GM12872 (cell line): ENCODE measurements at regions not wholly inside any gene's neighbourhood (a gene's known extent, or its start where the extent isn't known, plus 50 kb on each side); places are given as distances from the start of the nearest gene placed in this dataset.

Experiments used
- CTCF ChIP-seq: IDR thresholded peaks from 3 replicates; pipeline ENCODE4 v1.5.1; 2011; ENCODE audit warnings: low read depth, mild to moderate bottlenecking, low read length, moderate library complexity; ENCODE audit not compliant: insufficient read depth

DNA sequence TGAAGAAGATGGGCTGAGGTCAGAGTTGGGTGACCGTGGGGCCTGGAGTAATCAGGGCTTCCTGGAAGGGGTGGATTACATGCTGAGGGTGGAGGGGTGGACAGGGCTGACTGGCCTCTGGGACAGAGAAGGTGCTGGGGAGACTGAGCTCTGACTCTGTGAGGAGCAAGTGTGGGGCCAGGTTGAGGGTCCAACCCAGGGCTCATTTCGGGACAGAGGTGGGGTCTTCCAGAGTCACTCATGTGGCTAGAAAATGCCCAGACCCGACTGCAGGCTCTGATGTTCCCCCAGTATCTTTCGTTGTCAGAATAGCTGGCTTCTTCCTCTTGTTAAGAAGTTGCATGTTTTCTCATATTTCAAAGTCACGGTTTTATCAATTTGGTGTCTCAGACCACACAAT, 311.8 kb downstream of the PTPRU start:
- TF ChIP-seq CTCF, result no peak

- no peak for TF ChIP-seq CTCF
These were observed 311.0 kb downstream of the PTPRU start for GRCh38 chr1:29547300-29547699.

DNA sequence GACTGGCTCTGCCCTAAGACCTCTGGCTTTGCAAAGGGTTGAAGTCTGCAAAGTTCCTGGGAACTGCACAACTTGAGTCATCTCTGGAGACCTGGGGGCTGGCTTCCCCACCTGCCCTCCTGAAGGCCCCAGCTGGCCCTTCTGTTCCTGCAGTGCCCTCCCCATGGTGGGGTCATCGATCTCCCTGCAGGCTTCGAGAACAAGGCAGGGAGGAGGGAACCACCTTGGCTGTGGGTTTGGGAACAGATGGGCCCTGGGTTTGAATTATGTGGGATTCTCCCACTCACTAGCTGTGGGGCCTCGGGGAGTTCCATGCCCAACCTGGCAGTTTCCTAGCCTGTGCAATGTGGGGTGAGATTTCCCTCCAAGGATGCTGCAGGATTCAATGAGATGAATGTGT, 310.2 kb downstream of the PTPRU start:
- no peak for TF ChIP-seq CTCF

DNA sequence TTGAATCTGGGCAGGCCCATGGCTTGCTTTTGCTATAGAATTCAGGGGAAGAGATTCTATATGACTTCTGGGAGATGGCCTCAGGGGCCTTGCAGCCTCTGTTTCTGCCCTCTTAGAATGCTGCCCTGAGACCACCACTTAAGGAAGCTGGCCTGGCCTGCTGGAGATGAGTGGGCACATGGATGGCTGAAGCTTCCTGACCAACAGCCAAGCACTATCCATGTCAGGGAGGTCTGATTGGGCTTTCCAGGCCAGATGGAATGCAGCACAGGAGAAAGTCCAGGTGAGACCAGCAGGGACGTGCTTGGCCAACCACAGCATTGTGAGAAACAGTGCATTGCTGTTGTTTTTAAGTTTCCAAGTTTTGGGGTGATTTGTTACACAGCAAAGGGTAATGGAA, 308.1 kb downstream of the PTPRU start:
- no peak for TF ChIP-seq CTCF

GRCh38 chr1:29543586-29543985, 307.3 kb downstream of the PTPRU start:
- TF ChIP-seq CTCF, result no peak

DNA sequence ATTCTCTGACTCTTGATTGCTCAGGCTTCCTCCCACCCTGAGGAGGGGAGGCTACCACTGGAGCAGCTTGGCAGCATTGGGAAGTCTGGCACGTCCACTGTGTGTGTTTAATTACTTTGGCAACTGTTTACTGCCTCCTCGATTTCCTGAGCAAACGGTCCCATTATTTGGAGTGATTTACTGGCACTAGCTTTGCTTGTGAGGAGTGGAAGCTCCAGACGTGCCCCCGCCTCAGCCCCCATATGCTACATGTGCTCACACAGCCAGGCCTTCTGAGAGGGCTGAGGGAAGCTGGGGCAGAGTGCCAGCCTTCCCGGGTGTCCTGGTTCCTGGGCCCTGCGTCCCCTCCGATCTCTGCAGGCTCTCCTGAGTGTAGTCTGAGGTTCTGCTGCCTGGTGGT, 306.2 kb downstream of the PTPRU start:
- TF ChIP-seq CTCF, result no peak

DNA sequence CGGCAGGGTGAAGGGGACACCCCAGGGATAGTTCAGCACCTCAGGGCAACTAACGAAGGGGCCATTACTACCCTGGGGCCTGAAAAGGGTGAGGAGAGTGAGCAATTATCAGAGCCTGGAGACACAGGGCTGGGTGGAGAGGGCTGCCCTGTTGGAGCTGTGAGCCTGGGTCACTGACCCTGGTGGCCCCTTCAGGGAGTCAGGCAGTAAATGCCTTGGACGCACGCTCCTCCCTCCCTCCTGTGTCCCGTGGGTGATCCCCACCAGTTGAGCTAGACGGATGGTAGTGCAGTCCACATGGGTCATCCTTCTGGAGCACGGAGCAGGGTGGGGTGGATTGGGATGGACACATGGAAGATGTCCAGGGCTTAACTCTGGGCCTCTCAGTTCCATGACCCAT, 305.3 kb downstream of the PTPRU start:
- no peak for TF ChIP-seq CTCF

- no peak for TF ChIP-seq CTCF
These were observed 304.6 kb downstream of the PTPRU start for GRCh38 chr1:29540801-29541357.
